ENCODE measurements at regions not wholly inside any gene's neighbourhood (a gene's known extent, or its start where the extent isn't known, plus 50 kb on each side); places are given as distances from the start of the nearest gene placed in this dataset.

GRCh38 chr15:85296615-85297402 is 83.6 kb upstream of the AKAP13 start:
- no peak for TF ChIP-seq CEBPB (IDR thresholded peaks at IDR 0.05)
- TF ChIP-seq EP300 (IDR thresholded peaks at IDR 0.05; ENCODE audit: borderline replicate concordance): no peak
- TF ChIP-seq NFIC (IDR thresholded peaks at IDR 0.05): no peak
- no peak for TF ChIP-seq EGR1 (IDR thresholded peaks at IDR 0.05)
- TF ChIP-seq RAD21 (IDR thresholded peaks at IDR 0.05; ENCODE audit: low read depth): peak; percentile 98
- no peak for TF ChIP-seq CREB1 (IDR thresholded peaks at IDR 0.05; ENCODE audit: low read depth)
- no peak for TF ChIP-seq ZBTB7A (IDR thresholded peaks at IDR 0.05; ENCODE audit: low read depth)
